ENCODE measurements at regions not wholly inside any gene's neighbourhood (a gene's known extent, or its start where the extent isn't known, plus 50 kb on each side); places are given as distances from the start of the nearest gene placed in this dataset.

DNA sequence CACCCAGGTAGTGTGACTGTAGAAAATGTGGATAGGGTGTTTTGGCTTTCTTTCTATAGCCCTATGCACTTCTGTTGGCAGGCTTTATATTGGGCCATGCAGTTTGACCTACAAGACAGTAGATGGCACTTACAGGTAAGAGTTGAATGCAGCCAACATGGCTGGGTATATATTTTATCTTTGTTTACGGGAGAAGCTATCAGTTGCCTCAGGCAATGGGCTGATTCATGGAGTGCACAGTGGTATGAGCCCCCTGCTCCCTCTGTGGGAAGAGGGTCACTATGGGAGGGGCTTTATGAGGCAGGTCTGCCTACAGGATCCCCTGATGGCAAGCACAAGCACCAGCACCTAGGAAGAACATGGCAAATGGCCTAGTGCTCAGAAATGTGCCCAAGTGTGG, 301.2 kb upstream of the CDIN1 start:
- Mint-ChIP-seq H3K4me3 (no peak overlapping the region), H3K4me1 (no peaks in the 10 kb centered on the region), H3K27me3 (no peaks in the 10 kb centered on the region), H3K9me3 (peaks cover 24% of the 10 kb centered on the region), H3K27ac (no peak overlapping the region), H3K36me3 (ENCODE audit: low read depth) (no peaks in the 10 kb centered on the region)
- no peak for ATAC-seq
- DNase-seq, result no peak

DNA sequence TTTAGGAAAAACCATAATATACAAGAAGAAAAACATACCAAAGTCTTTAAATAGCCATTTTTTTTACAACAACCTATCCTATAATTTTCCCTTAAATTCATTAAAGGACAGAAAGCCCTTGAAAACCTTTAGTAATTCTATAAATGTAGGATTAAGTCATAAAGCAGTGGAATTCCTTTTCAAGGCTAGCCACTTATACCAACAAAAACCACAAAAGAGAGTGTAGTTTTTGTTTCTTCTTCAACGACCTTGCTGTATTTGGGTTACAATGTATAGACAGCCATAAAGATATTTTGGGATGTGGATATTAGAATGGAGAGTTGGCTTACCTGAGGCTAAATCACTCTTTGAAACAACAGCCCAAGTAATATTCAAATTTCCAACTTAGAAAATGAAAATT, 296.6 kb upstream of the CDIN1 start:
- H3K4me1 Mint-ChIP-seq, result no peaks in the 10 kb centered on the region
- peaks cover 16% of the 10 kb centered on the region for H3K9me3 Mint-ChIP-seq
- no peak overlapping the region for H3K27ac Mint-ChIP-seq
- H3K4me3 Mint-ChIP-seq, result no peak overlapping the region
- DNase-seq, result no peak
- no peak for ATAC-seq
- H3K36me3 Mint-ChIP-seq (ENCODE audit: low read depth), result no peaks in the 10 kb centered on the region
- no peaks in the 10 kb centered on the region for H3K27me3 Mint-ChIP-seq

DNA sequence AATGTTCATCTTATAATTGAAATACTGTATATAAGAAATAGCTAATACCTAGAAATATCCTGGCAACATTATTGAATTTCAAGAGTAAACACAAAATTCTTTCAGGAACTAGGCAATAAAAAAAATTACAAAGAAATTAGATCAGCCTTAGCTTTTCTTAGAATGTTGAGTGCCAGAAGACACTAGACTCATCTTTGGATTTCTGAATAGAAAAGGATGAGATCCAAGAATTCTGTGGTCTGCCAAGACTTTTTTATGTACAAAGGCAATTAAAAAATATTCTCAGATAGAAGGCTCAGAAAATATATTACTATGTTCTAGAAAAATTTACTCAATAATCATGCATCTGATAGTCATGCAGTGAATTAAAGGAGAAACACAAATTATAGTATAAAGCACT, 294.5 kb upstream of the CDIN1 start:
- H3K27me3 Mint-ChIP-seq, result no peaks in the 10 kb centered on the region
- no peaks in the 10 kb centered on the region for H3K36me3 Mint-ChIP-seq (ENCODE audit: low read depth)
- H3K4me1 Mint-ChIP-seq, result no peaks in the 10 kb centered on the region

DNA sequence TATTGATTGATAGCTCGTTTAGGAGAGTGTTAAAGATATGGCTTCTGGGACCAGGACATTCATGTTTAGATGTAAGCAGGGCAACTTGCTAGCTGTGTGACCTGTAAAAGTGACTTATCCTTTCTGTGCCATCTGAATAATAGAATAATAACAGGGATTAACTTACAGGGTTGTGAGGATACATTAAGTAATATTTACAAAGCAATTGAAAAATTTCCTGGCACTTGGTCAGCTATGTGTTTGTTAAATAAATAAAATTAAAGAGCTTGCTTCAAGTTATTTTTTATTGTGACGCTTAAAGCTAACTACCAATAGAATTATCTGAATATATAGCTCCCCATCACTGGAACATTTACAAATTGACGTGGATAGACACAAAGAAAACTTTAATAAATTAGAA, 287.9 kb upstream of the CDIN1 start:
- H3K4me3 Mint-ChIP-seq, result no peak overlapping the region
- ATAC-seq, result no peak
- H3K27me3 Mint-ChIP-seq, result no peaks in the 10 kb centered on the region
- DNase-seq, result no peak
- no peak overlapping the region for H3K27ac Mint-ChIP-seq
- H3K9me3 Mint-ChIP-seq, result peaks cover 3% of the 10 kb centered on the region
- no peaks in the 10 kb centered on the region for H3K36me3 Mint-ChIP-seq (ENCODE audit: low read depth)
- no peaks in the 10 kb centered on the region for H3K4me1 Mint-ChIP-seq

More for the DNA sequence above, 294.5 kb upstream of the CDIN1 start:
- ATAC-seq, result no peak
- Mint-ChIP-seq H3K4me3 (no peak overlapping the region), H3K27ac (no peak overlapping the region), H3K9me3 (peaks cover 8% of the 10 kb centered on the region)
- no peak for DNase-seq

DNA sequence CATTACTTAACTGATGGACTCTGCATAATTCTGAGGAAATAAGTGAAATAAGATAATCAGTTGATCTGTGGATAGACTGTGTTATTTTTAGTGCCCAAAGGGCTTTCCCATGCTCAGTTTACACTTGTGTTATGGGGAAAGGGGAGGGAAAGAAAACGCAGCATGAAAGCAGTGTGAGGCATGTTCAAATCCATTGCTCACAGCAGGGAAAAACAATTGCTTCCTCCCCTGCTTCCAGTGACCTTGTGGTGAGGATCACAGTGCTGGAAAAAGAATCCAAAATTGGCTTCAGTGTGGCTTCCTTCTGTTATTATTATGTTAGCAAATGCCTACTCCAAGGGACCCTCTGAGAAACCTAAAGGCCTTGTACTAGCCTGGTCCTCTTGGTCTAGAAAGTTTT, 285.1 kb upstream of the CDIN1 start:
- Mint-ChIP-seq H3K36me3 (ENCODE audit: low read depth) (no peaks in the 10 kb centered on the region), H3K27me3 (no peaks in the 10 kb centered on the region), H3K27ac (no peak overlapping the region), H3K4me1 (no peaks in the 10 kb centered on the region), H3K4me3 (no peak overlapping the region), H3K9me3 (no peaks in the 10 kb centered on the region)
- DNase-seq (no peak), ATAC-seq (no peak)

DNA sequence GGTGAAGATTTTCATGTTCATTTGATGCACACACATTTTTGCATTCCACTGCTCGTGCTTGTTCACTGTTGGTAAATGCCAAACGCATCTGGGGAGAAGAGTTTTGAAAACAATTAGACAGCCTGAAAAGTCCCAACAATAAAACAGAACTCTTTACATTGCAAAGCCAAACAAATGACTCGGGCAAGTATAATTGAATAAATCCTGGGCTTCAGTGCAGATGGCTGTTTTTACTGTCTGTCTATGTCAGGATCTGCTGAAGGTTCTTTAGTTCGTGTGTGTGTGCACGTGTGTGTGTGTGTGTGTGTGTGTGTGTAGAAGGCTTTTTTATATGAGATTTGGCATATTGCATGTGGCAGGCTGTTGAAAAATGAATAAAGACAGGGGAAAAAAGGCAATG, 277.5 kb upstream of the CDIN1 start:
- ATAC-seq (no peak), DNase-seq (no peak)
- Mint-ChIP-seq H3K4me3 (no peak overlapping the region), H3K27ac (no peak overlapping the region), H3K4me1 (no peaks in the 10 kb centered on the region), H3K27me3 (no peaks in the 10 kb centered on the region), H3K36me3 (ENCODE audit: low read depth) (no peaks in the 10 kb centered on the region), H3K9me3 (no peaks in the 10 kb centered on the region)

DNA sequence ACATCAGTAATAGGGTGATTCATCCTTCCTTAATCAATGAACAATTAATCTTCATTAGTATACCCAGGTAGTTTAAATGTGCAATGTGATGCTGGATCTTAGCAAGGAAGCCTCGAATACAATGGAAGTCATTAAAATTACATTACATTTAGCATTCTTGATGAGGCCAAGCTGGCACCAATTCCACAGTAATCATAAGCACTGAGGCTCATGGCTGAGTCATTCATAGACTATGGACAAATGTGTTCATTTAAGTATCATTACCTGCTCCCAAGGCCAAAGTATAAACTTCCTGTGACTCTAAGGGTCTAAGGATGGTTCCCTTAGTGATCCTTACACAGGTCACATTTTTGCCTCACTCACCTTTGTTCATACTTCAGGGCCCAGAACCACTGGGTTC, 266.4 kb upstream of the CDIN1 start:
- DNase-seq (no peak), ATAC-seq (no peak)
- Mint-ChIP-seq H3K4me3 (no peak overlapping the region), H3K4me1 (no peaks in the 10 kb centered on the region), H3K27me3 (no peaks in the 10 kb centered on the region), H3K27ac (no peak overlapping the region), H3K36me3 (ENCODE audit: low read depth) (no peaks in the 10 kb centered on the region), H3K9me3 (peaks cover 15% of the 10 kb centered on the region)

DNA sequence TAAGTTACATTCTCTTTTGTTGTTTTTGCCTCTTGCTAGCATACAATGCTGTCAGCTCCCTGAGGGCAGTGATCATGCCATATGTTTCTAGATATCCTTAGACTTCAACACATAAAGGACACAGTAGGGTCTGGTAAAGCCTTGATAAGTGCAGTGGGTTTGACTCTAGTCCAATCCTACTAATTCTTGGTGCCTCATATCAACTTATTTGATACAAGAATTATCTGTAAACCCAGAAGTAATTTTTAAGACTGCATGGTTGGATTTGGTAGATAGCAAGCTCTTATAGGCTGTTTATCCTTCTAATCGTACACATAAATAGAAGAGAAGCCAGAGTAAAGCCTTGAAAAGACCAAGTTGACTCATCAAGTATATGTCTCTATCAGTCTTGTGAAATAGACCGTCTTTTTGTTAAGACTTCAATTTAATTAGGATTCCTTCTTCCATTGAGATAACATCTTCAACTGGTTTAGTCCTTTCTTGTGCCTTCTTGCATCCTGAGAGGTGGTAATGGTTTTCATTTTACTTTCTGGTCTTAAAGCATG, 265.6 kb upstream of the CDIN1 start:
- DNase-seq (no peak), ATAC-seq (no peak)
- Mint-ChIP-seq H3K9me3 (peaks cover 11% of the 10 kb centered on the region), H3K4me1 (no peaks in the 10 kb centered on the region), H3K36me3 (ENCODE audit: low read depth) (no peaks in the 10 kb centered on the region), H3K27me3 (no peaks in the 10 kb centered on the region), H3K27ac (no peak overlapping the region), H3K4me3 (no peak overlapping the region)

DNA sequence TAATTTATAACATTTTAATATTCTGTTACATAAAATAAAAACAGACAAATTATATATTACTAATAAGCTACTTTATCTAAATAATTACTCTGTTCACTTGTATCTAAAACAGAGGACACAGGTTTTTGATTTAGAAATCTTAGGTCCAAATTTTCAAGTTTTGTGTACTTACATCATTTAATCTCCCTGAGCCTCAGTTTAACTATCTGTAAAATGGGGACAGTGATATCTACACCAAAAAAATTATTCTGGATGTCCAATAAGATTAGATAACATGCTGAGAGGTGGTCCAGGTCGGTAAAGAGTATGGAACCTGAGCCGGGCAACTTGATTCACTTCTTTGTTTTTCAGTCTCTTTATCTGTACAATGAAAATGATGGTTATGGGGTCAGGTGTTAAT, 263.8 kb upstream of the CDIN1 start:
- ATAC-seq, result no peak
- Mint-ChIP-seq H3K36me3 (ENCODE audit: low read depth) (no peaks in the 10 kb centered on the region), H3K4me1 (no peaks in the 10 kb centered on the region), H3K9me3 (peaks cover 4% of the 10 kb centered on the region), H3K27me3 (no peaks in the 10 kb centered on the region), H3K27ac (no peak overlapping the region), H3K4me3 (no peak overlapping the region)
- DNase-seq, result no peak

DNA sequence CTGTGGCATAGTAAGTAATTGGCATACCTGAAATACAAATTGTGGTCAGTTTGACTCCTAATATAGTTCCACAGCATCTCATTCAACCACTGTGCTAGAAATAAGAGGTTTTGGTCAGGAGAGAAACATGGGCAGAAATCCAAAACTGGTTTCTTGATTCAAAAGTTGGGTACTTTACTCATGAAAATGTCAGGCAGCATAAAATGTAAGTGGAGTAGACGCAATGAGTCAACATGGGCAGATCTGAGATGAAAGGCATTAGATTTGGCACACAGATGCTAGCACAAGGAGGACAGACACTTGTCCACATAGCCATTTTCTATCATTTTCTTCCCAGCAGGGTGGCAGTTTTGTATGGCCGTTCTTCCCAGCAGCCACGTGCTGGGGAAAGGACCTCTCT, 255.8 kb upstream of the CDIN1 start:
- Mint-ChIP-seq H3K27ac (no peak overlapping the region), H3K27me3 (no peaks in the 10 kb centered on the region), H3K36me3 (ENCODE audit: low read depth) (no peaks in the 10 kb centered on the region), H3K9me3 (peaks cover 4% of the 10 kb centered on the region), H3K4me1 (no peaks in the 10 kb centered on the region), H3K4me3 (no peak overlapping the region)
- ATAC-seq (no peak), DNase-seq (no peak)

DNA sequence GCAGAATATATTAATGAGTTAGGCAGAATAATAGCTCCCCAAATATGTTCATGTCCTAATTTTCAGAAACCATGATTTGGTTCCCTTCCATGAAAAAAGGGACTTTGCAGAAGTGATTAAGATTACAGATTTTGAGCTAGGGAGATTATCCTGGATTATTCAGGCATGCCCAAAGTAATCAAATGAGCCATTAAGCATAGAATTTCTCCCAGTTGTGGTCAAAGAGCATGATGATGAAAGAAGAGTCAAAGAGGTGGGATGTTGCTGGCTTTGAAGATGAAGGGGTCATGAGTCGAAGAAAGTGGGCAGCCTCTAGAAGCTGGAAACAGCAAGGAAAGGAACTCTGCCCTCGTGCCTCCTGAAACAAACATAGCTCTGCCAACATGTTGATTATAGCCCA, 254.2 kb upstream of the CDIN1 start:
- ATAC-seq, result no peak
- Mint-ChIP-seq H3K27me3 (no peaks in the 10 kb centered on the region), H3K4me3 (no peak overlapping the region), H3K9me3 (peaks cover 4% of the 10 kb centered on the region), H3K27ac (no peak overlapping the region), H3K36me3 (ENCODE audit: low read depth) (no peaks in the 10 kb centered on the region), H3K4me1 (no peaks in the 10 kb centered on the region)
- no peak for DNase-seq

DNA sequence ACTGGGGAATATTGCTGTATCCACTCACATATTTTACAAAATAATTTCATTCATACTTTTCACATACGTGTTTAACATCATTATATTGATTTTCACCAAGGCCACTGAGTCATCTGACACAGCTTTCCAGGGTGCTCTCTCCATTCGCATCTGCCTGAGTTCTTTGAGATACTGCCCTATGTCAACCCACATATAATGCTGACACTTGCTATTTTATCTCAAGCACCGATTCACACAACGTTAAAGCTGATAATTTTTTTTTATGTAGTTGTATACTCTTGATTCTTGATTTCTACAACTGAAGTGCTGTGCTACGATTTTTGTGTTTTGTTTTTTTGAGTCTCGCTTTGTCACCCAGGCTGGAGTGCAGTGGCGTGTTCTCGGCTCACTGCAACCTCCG, 249.8 kb upstream of the CDIN1 start:
- Mint-ChIP-seq H3K27me3 (no peaks in the 10 kb centered on the region), H3K27ac (no peak overlapping the region), H3K4me3 (no peak overlapping the region), H3K36me3 (ENCODE audit: low read depth) (no peaks in the 10 kb centered on the region), H3K9me3 (peaks cover 4% of the 10 kb centered on the region), H3K4me1 (no peaks in the 10 kb centered on the region)
- DNase-seq, result no peak
- no peak for ATAC-seq

DNA sequence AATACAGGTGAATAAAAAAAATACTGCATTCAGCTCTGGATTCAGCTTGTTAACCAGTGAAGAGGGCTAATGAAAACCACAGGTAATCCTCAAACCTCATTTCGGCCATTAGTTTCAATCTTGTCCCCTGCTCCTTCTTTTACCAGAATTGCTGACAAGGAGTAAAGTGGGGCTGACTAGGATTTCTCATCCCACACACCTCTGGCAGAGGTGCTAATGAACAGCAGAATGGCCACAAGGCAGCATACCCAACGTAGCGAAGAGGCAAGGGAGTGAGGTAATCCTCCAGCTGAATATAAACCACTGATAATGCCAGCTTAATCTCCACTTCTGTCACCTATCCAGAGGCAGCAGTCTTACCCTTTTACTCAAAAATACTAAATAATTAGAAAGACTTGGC, 248.8 kb upstream of the CDIN1 start:
- H3K27ac Mint-ChIP-seq, result no peak overlapping the region
- H3K4me1 Mint-ChIP-seq, result no peaks in the 10 kb centered on the region
- DNase-seq (no peak), ATAC-seq (no peak)
- H3K4me3 Mint-ChIP-seq, result no peak overlapping the region
- no peaks in the 10 kb centered on the region for H3K36me3 Mint-ChIP-seq (ENCODE audit: low read depth)
- no peaks in the 10 kb centered on the region for H3K27me3 Mint-ChIP-seq
- no peaks in the 10 kb centered on the region for H3K9me3 Mint-ChIP-seq

DNA sequence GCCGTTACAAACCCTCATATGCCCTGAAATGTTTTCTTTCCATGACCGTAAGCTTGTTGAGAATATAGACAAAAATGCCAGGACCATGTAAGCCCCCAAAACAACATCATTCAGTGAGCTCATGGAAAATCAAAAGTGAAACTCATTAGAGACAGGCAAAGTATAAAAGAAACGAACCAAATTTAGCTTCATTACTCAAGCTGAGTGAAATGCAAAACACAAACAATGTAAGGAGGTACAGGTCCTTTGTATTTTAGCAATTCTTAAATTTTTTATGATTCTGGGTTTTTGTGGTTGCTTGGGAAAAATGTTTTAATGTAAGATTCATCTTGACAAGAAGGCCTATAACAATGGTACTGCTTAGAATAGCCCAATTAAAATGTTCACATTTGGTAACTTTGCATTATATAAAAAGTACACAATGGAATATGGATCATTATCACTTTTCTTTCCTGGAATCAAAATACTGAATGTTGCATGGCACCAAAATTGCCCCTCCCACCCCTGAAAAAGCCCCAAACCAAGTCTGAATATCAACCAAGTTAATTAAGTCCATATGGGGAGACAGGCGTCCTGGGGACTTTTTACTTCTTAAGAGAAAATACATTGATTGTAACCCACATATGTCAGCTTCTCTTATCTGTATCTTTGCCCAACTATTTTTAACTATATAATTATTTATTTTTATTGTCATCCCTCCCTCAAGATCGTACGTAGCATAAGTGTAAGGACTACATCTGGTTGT, 247.7 kb upstream of the CDIN1 start:
- no peak overlapping the region for H3K27ac Mint-ChIP-seq
- no peak for DNase-seq
- peaks cover 4% of the 10 kb centered on the region for H3K9me3 Mint-ChIP-seq
- no peaks in the 10 kb centered on the region for H3K4me1 Mint-ChIP-seq
- ATAC-seq, result no peak
- no peaks in the 10 kb centered on the region for H3K36me3 Mint-ChIP-seq (ENCODE audit: low read depth)
- H3K4me3 Mint-ChIP-seq, result no peak overlapping the region
- H3K27me3 Mint-ChIP-seq, result no peaks in the 10 kb centered on the region

DNA sequence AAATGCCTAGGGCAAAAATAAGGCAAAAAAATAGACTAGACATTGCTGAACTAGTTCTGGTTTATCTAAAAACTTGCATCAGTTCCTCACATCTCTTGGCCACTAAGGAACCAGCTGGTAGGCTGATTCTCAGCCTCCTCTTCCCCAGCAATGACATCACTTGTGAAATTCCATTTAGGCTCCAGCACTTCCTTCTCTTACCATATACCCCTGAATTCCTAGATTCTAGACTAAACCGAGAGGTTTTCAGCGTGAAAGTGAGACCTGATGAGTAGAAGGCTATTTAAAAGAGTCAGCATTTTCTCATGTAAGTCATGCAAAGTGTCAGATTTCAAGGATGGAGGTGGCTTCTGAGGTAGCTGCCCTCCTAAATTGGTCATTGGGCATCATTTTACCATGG, 247.1 kb upstream of the CDIN1 start:
- Mint-ChIP-seq H3K36me3 (ENCODE audit: low read depth) (no peaks in the 10 kb centered on the region), H3K27me3 (no peaks in the 10 kb centered on the region), H3K9me3 (peaks cover 4% of the 10 kb centered on the region), H3K4me3 (no peak overlapping the region), H3K27ac (no peak overlapping the region), H3K4me1 (no peaks in the 10 kb centered on the region)
- no peak for DNase-seq
- no peak for ATAC-seq

DNA sequence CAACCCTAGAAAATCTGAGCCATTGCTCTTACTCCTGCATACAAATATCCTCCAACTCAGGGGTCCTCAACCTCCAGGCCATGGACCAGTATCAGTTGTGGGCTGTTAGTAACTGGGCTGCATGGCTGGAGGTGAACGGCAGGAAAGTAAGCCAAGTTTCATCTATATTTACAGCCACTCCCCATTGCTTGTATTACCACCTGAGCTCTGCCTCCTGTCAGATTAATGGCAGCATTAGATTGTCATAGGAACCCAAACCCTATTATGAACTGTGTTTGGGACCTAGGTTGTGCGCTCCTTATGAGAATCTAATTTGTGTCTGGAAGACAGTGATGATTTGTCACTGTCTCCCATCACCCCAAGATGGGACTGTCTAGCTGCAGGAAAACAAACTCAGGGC, 246.5 kb upstream of the CDIN1 start:
- no peaks in the 10 kb centered on the region for H3K36me3 Mint-ChIP-seq (ENCODE audit: low read depth)
- H3K4me3 Mint-ChIP-seq, result no peak overlapping the region
- no peaks in the 10 kb centered on the region for H3K4me1 Mint-ChIP-seq
- DNase-seq (no peak), ATAC-seq (no peak)
- H3K27me3 Mint-ChIP-seq, result no peaks in the 10 kb centered on the region
- peaks cover 4% of the 10 kb centered on the region for H3K9me3 Mint-ChIP-seq
- no peak overlapping the region for H3K27ac Mint-ChIP-seq

Data from activated naive CD8-positive, alpha-beta T cell treated with anti-CD3 and anti-CD28 coated beads, Interleukin-2, amount 50 U/mL, for 24 hours (primary cell).